ENCODE measurements at regions not wholly inside any gene's neighbourhood (a gene's known extent, or its start where the extent isn't known, plus 50 kb on each side); places are given as distances from the start of the nearest gene placed in this dataset.

DNA sequence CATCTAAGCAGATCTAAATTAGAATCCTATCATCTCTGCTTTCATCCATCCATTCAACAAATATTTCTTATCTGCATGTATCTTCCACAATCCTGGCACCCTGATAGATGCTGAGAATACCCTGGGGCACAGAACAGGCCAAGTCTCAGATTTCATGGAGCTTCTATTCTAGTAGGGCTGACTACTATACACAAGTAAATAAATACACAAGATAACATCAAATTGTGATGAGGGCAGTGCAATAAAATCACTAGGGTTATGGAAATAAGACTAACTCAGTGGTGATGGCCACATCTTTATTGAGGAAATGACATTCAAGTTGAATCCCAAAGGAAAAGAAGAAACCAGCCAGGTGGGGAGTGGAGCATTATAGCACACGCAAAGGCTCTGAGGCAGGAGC, 138.4 kb upstream of the GLRA1 start:
- no peak overlapping the region for H3K4me3 ChIP-seq (replicated peaks; ENCODE audit: low read depth, low read length)
- TF ChIP-seq, protein P1, sequence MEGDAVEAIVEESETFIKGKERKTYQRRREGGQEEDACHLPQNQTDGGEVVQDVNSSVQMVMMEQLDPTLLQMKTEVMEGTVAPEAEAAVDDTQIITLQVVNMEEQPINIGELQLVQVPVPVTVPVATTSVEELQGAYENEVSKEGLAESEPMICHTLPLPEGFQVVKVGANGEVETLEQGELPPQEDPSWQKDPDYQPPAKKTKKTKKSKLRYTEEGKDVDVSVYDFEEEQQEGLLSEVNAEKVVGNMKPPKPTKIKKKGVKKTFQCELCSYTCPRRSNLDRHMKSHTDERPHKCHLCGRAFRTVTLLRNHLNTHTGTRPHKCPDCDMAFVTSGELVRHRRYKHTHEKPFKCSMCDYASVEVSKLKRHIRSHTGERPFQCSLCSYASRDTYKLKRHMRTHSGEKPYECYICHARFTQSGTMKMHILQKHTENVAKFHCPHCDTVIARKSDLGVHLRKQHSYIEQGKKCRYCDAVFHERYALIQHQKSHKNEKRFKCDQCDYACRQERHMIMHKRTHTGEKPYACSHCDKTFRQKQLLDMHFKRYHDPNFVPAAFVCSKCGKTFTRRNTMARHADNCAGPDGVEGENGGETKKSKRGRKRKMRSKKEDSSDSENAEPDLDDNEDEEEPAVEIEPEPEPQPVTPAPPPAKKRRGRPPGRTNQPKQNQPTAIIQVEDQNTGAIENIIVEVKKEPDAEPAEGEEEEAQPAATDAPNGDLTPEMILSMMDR (IDR thresholded peaks at IDR 0.05; ENCODE audit: insufficient read depth, low read length, poor library complexity, severe bottlenecking), result no peak
- no peak for DNase-seq (ENCODE audit: extremely low read depth, insufficient read length)
- H3K27me3 ChIP-seq (replicated peaks; ENCODE audit: control insufficient read depth, insufficient read depth, low read length), result no peaks in the 10 kb centered on the region
- no peaks in the 10 kb centered on the region for H3K36me3 ChIP-seq (ENCODE audit: control insufficient read depth, insufficient read depth, low read length)

- Histone ChIP-seq H3K36me3 (ENCODE audit: control insufficient read depth, insufficient read depth, low read length) (no peaks in the 10 kb centered on the region), H3K27me3 (replicated peaks; ENCODE audit: control insufficient read depth, insufficient read depth, low read length) (no peaks in the 10 kb centered on the region), H3K4me3 (replicated peaks; ENCODE audit: low read depth, low read length) (no peak overlapping the region)
- DNase-seq (ENCODE audit: extremely low read depth, insufficient read length), result no peak
- TF ChIP-seq, protein P1 (IDR thresholded peaks at IDR 0.05; ENCODE audit: insufficient read depth, low read length, poor library complexity, severe bottlenecking), result no peak
These were observed 136.4 kb upstream of the GLRA1 start for GRCh38 chr5:152061095-152061494.

DNA sequence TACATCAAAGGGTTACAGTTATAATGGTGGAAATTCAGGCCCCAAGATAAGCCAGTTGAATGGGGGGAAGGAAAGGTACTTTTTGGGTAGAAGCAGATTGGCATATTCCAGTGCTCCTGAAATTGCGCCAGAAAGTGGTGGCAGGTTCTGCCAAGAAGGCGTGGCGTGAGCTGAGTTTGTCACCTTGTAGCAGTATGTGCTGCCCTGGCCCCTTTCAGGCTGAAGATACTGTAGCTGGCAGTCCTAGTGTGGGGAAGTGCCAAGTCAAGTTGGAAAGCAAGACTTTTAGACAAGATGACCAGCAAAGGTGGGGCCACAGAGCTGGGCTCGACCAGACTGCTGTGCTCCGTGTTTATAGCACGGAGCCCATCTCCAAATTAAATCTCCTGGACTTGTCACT, 133.6 kb upstream of the GLRA1 start:
- H3K4me3 ChIP-seq (replicated peaks; ENCODE audit: low read depth, low read length), result no peak overlapping the region
- TF ChIP-seq, protein P1 (IDR thresholded peaks at IDR 0.05; ENCODE audit: insufficient read depth, low read length, poor library complexity, severe bottlenecking), result no peak
- no peaks in the 10 kb centered on the region for H3K27me3 ChIP-seq (replicated peaks; ENCODE audit: control insufficient read depth, insufficient read depth, low read length)
- no peaks in the 10 kb centered on the region for H3K36me3 ChIP-seq (ENCODE audit: control insufficient read depth, insufficient read depth, low read length)
- no peak for DNase-seq (ENCODE audit: extremely low read depth, insufficient read length)

DNA sequence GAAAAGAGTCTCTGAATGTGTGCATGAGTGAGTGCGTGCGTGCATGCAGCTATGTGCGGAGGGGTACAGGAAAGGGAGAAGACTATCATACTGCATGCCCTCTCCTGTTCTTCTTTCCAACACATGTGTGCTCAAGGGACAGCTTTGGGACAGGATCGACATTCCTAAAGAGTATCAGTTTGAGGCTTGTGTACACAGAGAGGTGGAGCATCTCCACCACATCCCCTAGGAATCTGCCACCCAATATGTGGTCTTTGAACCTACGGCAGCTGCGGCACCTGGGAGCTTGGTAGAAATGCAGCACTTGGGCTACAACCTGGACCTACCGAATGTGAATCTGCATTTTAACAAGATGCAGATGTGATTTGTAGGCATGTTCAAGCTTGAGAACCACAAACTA, 132.3 kb upstream of the GLRA1 start:
- no peaks in the 10 kb centered on the region for H3K36me3 ChIP-seq (ENCODE audit: control insufficient read depth, insufficient read depth, low read length)
- TF ChIP-seq, protein P1 (IDR thresholded peaks at IDR 0.05; ENCODE audit: insufficient read depth, low read length, poor library complexity, severe bottlenecking), result no peak
- no peak overlapping the region for H3K4me3 ChIP-seq (replicated peaks; ENCODE audit: low read depth, low read length)
- no peaks in the 10 kb centered on the region for H3K27me3 ChIP-seq (replicated peaks; ENCODE audit: control insufficient read depth, insufficient read depth, low read length)
- DNase-seq (ENCODE audit: extremely low read depth, insufficient read length), result no peak

GRCh38 chr5:152052470-152052869, 127.8 kb upstream of the GLRA1 start:
- TF ChIP-seq, protein P1 (IDR thresholded peaks at IDR 0.05; ENCODE audit: insufficient read depth, low read length, poor library complexity, severe bottlenecking), result no peak

More at GRCh38 chr5:152052470-152052869, 127.8 kb upstream of the GLRA1 start:
- no peaks in the 10 kb centered on the region for H3K36me3 ChIP-seq (ENCODE audit: control insufficient read depth, insufficient read depth, low read length)
- no peak for DNase-seq (ENCODE audit: extremely low read depth, insufficient read length)
- H3K4me3 ChIP-seq (replicated peaks; ENCODE audit: low read depth, low read length), result no peak overlapping the region
- H3K27me3 ChIP-seq (replicated peaks; ENCODE audit: control insufficient read depth, insufficient read depth, low read length), result no peaks in the 10 kb centered on the region

Measured in GM06990 (cell line).